ENCODE measurements at regions not wholly inside any gene's neighbourhood (a gene's known extent, or its start where the extent isn't known, plus 50 kb on each side); places are given as distances from the start of the nearest gene placed in this dataset.

GRCh38 chr5:35438288-35438687 lies 179.4 kb upstream of the SPEF2 start:
- H3K27me3 ChIP-seq (ENCODE audit: low read length) = no peaks in the 10 kb centered on the region
- no peaks in the 10 kb centered on the region for H3K79me2 ChIP-seq (ENCODE audit: insufficient read depth, low read length)
- no peaks in the 10 kb centered on the region for H3K9me2 ChIP-seq (replicated peaks; ENCODE audit: insufficient read depth, low read length)
- H3F3A ChIP-seq (ENCODE audit: insufficient read depth) = no peaks in the 10 kb centered on the region
- no peak overlapping the region for H3K9ac ChIP-seq (ENCODE audit: low read length)
- H3K27ac ChIP-seq (ENCODE audit: low read depth, low read length) = no peak overlapping the region
- no peaks in the 10 kb centered on the region for H4K20me1 ChIP-seq (ENCODE audit: low read depth, low read length)
- no peaks in the 10 kb centered on the region for H3K36me3 ChIP-seq (ENCODE audit: low read length)
- H3K4me3 ChIP-seq (ENCODE audit: insufficient read depth, low read length, poor library complexity, severe bottlenecking) = no peak overlapping the region
- no peaks in the 10 kb centered on the region for H3K9me3 ChIP-seq (ENCODE audit: insufficient read depth, low read length)
- TF ChIP-seq CTCF (IDR thresholded peaks at IDR 0.05; ENCODE audit: insufficient read depth, low read length, poor library complexity, severe bottlenecking) (no peak), EZH2phosphoT487 (conservative IDR thresholded peaks at IDR 0.05; ENCODE audit: low read length) (no peak)
- H2AFZ ChIP-seq (ENCODE audit: low read depth, low read length, severe bottlenecking) = no peak overlapping the region
- H3K4me2 ChIP-seq (ENCODE audit: low read depth, low read length, poor library complexity, severe bottlenecking) = no peak overlapping the region

- TF ChIP-seq CTCF (IDR thresholded peaks at IDR 0.05; ENCODE audit: insufficient read depth, low read length, poor library complexity, severe bottlenecking) = peak; percentile 32
- no peak for TF ChIP-seq EZH2phosphoT487 (conservative IDR thresholded peaks at IDR 0.05; ENCODE audit: low read length)
- Histone ChIP-seq H2AFZ (ENCODE audit: low read depth, low read length, severe bottlenecking) (no peak overlapping the region), H3K27me3 (ENCODE audit: low read length) (no peaks in the 10 kb centered on the region), H3K36me3 (ENCODE audit: low read length) (no peaks in the 10 kb centered on the region), H3K4me2 (ENCODE audit: low read depth, low read length, poor library complexity, severe bottlenecking) (no peak overlapping the region), H3F3A (ENCODE audit: insufficient read depth) (no peaks in the 10 kb centered on the region), H3K79me2 (ENCODE audit: insufficient read depth, low read length) (no peaks in the 10 kb centered on the region), H3K27ac (ENCODE audit: low read depth, low read length) (no peak overlapping the region), H3K9ac (ENCODE audit: low read length) (no peak overlapping the region), H4K20me1 (ENCODE audit: low read depth, low read length) (no peaks in the 10 kb centered on the region), H3K9me3 (ENCODE audit: insufficient read depth, low read length) (no peaks in the 10 kb centered on the region), H3K4me3 (ENCODE audit: insufficient read depth, low read length, poor library complexity, severe bottlenecking) (no peak overlapping the region), H3K9me2 (replicated peaks; ENCODE audit: insufficient read depth, low read length) (no peaks in the 10 kb centered on the region)
Observed at GRCh38 chr5:35436400-35437057, 181.1 kb upstream of the SPEF2 start.

DNA sequence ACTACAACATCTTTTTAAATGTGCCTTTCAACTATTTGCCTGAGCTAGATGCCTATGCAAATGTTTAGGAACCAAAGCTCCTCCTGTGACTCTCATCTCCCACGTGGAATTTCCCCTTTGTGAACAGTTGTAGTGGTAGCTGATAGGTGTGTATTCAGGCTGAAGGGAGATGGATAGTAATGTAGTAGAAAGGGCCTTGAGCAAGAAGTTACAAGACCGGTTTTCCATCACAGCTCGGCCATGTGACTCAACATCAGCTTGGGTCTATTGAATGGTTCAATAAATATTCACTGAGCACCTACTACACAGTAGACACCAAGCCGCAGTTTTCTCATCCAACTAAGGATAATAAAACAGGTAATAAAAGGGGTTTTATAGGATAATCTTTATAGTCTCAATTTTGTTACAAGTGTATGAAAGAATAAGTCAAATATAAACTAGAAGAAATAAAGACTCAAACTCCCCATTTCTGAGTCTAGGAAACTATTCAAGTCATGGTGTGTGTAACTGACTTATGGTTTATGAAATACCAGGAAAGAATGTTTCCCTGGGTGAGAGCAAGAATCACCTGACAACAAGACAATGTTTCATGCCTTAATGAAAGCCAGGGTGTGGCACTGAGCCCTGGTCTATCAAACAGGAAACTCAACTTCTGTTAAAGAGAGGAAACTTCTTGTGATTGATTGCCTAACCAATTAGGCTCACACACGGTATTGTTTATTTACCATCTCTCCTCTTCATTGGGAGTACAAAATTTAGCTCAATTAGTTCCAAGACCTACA lies 187.1 kb upstream of the SPEF2 start:
- no peaks in the 10 kb centered on the region for H4K20me1 ChIP-seq (ENCODE audit: low read depth, low read length)
- no peaks in the 10 kb centered on the region for H3K79me2 ChIP-seq (ENCODE audit: insufficient read depth, low read length)
- TF ChIP-seq CTCF (IDR thresholded peaks at IDR 0.05; ENCODE audit: insufficient read depth, low read length, poor library complexity, severe bottlenecking) = no peak
- TF ChIP-seq EZH2phosphoT487 (conservative IDR thresholded peaks at IDR 0.05; ENCODE audit: low read length) = no peak
- no peak overlapping the region for H3K4me3 ChIP-seq (ENCODE audit: insufficient read depth, low read length, poor library complexity, severe bottlenecking)
- H3K27ac ChIP-seq (ENCODE audit: low read depth, low read length) = no peak overlapping the region
- no peaks in the 10 kb centered on the region for H3K27me3 ChIP-seq (ENCODE audit: low read length)
- no peaks in the 10 kb centered on the region for H3F3A ChIP-seq (ENCODE audit: insufficient read depth)
- no peak overlapping the region for H2AFZ ChIP-seq (ENCODE audit: low read depth, low read length, severe bottlenecking)
- H3K4me2 ChIP-seq (ENCODE audit: low read depth, low read length, poor library complexity, severe bottlenecking) = no peak overlapping the region
- H3K9me2 ChIP-seq (replicated peaks; ENCODE audit: insufficient read depth, low read length) = no peaks in the 10 kb centered on the region
- no peak overlapping the region for H3K9ac ChIP-seq (ENCODE audit: low read length)
- H3K9me3 ChIP-seq (ENCODE audit: insufficient read depth, low read length) = no peaks in the 10 kb centered on the region
- no peaks in the 10 kb centered on the region for H3K36me3 ChIP-seq (ENCODE audit: low read length)
